GM19467 (cell line): ENCODE measurements at regions not wholly inside any gene's neighbourhood (a gene's known extent, or its start where the extent isn't known, plus 50 kb on each side); places are given as distances from the start of the nearest gene placed in this dataset.
"Not testable (repeated sequence)": the region's sequence is repeated elsewhere in the genome, so short reads cannot be mapped to it uniquely, and the experiment has no call there.

ENCODE experiments used
- ATAC-seq: cut with Tn5 transposase; IDR thresholded peaks from one replicate; pipeline ENCODE4 v1.9.1; 2021; ENCODE audit warnings: mild to moderate bottlenecking, moderate library complexity; ENCODE audit not compliant: unreplicated experiment

- ATAC-seq = no peak
Measured at GRCh38 chr10:89946106-89946505, 244.7 kb downstream of the KIF20B start.

DNA sequence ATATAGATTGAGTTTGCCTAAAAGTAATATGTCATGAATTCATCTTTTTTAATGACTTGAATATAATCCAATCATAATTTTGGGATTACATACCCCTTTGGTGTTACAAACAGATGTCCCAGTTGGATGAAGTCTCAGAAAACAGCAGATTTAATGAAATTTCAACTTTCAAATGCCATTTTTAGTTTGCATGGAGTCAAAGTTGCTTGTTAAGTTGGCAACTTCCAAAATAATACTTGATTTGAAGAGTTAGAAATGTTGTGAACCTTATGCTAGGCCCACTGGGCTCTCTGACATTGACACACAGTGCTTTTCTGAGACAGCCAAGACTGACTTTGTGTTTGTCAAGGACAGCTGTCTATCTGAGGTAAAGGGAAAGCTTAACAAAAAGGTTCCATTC is 248.1 kb downstream of the KIF20B start:
- no peak for ATAC-seq

- no peak for ATAC-seq
Measured at GRCh38 chr10:89952325-89952724, 250.9 kb downstream of the KIF20B start.

- no peak for ATAC-seq
Measured at GRCh38 chr10:89952751-89953150, 251.4 kb downstream of the KIF20B start.

DNA sequence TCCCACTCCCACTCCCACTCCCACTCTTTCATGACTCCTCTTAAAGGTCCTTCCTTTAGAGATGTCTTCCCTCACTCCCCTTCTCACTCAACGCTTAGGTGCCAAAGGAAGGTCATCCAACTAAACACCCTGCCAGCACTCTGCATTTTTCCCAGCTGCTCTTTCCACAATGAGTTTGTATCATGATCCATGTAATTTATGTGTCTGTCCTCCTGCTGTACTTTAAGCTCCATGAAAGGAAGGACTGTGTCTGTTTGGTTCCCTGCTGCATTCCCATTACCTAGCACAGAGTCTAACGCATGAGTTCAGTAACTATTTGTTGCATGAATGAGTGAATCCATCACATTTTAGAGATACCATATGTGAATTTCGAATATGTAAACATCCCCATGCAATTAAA is 252.7 kb downstream of the KIF20B start:
- no peak for ATAC-seq

- no peak for ATAC-seq
Measured at GRCh38 chr10:89954787-89955566, 253.6 kb downstream of the KIF20B start.

GRCh38 chr10:89959433-89960110 is 258.2 kb downstream of the KIF20B start:
- no peak for ATAC-seq

GRCh38 chr10:89963451-89964102 is 262.2 kb downstream of the KIF20B start:
- no peak for ATAC-seq

DNA sequence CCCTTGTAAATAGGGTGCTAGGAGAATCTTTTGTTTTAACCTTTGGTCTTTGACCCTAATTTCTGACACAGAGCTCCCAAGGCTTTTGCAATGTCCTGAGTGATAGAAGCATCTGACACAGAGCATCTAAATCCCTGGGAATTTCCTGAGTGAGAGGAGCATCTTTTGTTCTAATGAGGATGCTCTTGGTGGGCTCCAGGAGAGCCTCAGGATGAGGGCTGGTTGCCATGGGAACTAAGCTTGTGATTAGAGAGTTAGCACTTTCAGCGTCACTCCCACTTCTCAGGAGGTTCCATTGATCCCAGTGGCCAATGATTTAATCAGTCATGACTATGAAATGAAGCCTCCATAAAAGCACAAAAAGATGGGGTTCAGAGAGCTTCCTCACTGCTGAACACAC is 264.8 kb downstream of the KIF20B start:
- ATAC-seq = no peak

DNA sequence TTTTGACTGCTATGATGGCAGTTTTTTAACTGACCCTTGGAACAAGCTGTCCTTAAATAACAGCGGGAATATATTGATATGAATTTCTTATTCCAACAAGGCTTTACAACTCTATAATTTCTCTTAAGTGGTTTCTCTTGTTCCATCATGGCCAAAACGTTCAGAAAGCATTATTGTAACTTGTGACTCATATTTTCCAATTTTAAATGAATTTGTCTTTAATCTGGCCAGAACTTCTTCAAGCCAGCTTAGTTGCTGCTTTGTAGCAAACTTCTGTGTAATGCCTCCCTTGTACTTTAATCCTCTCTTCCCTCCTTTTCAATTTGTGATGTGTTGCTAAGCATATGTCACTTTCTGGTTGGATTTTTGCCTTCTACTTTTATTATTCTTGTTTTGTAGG is 271.9 kb downstream of the KIF20B start:
- no peak for ATAC-seq

DNA sequence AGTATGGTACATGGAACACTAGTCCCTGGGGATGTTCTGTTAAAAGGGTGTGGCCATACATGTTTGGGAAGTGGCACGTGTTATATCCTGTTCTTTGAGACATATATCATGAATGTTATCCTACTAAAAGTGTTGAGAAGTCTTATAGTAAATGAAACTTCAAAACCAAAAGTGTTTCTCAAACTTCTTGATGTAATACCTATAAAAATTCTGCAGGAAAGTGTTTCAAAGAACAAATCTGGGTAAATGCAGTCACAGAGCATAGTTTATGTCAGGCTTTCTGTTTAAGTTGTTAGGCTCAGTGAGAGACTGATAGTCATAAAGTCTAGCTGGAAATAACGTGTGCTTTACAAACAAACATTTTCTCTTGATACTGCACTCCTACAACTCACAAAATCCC is 273.7 kb downstream of the KIF20B start:
- ATAC-seq = no peak

- ATAC-seq = no peak
Measured at GRCh38 chr10:89975771-89976170, 274.4 kb downstream of the KIF20B start.

DNA sequence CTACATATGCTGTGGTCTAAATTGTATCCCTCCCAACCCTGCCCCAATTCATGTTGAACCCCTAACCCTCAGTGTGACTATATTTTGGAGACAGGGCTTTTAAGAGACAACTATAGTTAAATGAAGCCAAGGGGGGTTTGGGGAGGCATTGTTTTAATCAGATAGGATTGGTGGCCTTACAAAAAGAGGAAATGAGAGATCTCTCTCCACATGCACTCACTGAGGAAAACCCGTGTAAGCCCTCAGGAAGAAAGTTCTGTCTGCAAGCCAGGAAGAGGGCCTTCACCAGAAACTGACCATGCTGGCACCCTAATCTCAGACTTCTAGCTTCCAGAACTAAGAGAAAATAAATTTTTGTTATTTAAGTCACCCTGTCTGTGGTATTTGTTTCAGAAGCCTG is 276.7 kb downstream of the KIF20B start:
- ATAC-seq = no peak

DNA sequence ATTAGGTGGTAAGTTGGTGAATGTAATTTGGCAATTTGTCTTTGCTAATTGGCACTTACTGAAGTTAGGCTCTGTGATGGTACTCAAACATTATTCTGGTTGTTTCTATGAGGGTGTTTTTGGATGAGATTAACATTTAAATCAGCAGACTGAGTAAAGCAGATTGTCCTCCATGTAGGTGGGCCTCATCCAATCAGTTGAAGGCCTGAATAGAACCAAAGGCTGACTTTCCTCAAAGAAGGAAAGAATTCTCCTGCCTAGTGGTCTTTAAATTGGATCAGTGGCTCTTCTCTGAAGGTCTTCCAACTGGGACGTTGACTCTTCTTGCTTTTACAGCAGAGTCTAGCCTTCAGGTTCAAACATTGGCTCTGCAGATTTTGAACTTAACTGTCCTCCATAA is 278.3 kb downstream of the KIF20B start:
- no peak for ATAC-seq

GRCh38 chr10:89980166-89980565 is 278.8 kb downstream of the KIF20B start:
- no peak for ATAC-seq

DNA sequence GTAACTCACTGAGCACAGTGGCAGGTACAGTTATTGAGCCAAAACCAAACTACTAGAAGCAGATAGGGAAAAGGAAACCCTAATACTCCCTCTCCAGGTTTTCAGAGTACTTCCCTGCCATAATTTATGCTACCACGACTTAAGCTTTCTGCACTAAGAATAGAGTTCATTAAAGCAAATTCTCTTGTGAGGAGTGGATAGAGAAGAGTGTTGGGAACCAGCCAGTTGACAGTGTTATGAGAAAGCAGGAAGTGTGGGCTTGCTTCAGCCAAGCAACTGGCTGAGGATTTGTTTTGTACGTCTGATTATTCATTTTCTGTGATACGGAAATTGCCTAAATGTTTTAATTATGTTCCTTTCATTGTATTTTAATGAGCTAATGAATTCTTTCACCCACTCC is 280.5 kb downstream of the KIF20B start:
- ATAC-seq = no peak

GRCh38 chr10:89985446-89985845 is 284.1 kb downstream of the KIF20B start:
- ATAC-seq = no peak

DNA sequence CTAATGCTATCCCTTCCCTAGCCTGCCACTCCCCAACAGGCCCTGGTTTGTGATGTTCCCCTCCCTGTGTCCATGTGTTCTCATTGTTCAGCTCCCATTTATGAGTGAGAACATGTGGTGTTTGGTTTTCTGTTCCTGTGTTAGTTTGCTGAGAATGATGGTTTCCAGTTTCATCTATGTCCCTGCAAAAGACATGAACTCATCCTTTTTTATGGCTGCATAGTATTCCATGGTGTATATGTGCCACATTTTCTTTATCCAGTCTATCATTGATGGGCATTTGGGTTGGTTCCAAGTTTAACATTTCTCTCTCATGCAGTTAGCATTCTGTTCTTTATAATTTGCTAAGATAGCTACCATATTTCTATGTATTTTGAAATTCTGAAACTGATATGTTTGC is 287.0 kb downstream of the KIF20B start:
- not testable (repeated sequence) for ATAC-seq

DNA sequence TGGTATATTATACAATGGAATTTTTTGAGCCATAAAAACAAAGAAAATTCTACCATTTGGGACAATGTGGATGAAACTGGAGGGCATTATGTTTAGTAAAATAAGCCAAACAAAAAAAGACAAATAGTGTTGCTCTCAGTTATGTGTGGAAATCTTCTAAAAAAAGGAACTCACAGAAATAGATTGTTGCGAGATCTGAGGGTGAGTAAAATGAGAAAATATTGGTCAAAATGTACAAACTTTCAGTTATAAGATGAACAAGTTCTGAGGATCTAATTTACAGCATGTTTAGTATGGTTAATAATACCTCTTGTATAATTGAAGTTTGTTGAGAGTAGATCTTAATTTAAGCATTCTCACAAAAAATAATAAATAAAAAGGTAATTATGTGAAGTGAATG is 291.2 kb downstream of the KIF20B start:
- ATAC-seq = no peak

GRCh38 chr10:90007226-90007625 is 305.8 kb downstream of the KIF20B start:
- no peak for ATAC-seq

DNA sequence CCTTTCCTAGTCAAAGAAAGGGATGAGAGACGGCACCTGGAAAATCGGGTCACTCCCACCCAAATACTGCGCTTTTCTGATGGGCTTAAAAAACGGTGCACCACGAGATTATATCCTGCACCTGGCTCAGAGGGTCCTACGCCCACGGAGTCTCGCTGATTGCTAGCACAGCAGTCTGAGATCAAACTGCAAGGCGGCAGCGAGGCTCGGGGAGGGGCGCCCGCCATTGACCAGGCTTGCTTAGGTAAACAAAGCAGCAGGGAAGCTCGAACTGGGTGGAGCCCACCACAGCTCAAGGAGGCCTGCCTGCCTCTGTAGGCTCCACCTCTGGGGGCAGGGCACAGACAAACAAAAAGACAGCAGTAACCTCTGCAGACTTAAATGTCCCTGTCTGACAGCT is 309.9 kb downstream of the KIF20B start:
- not testable (repeated sequence) for ATAC-seq

- no peak for ATAC-seq
Measured at GRCh38 chr10:90018819-90019218, 317.4 kb downstream of the KIF20B start.
